Mesenchymal stem cell (in vitro differentiated cells and primary cell): ENCODE measurements at regions not wholly inside any gene's neighbourhood (a gene's known extent, or its start where the extent isn't known, plus 50 kb on each side); places are given as distances from the start of the nearest gene placed in this dataset.

ENCODE experiments used
- DNase-seq: peaks from one replicate; pipeline ENCODE4 v3.0.0-alpha.2; 2013
- H2AFZ ChIP-seq: one replicate; pipeline ENCODE4 v1.6.1; 2013; ENCODE audit warnings: low read depth, mild to moderate bottlenecking, control low read depth, inconsistent platforms, low read length, moderate library complexity
- H2AK5ac ChIP-seq: 2 replicates; pipeline ENCODE4 v1.6.1; 2013; ENCODE audit warnings: low read length, moderate library complexity, mild to moderate bottlenecking, inconsistent platforms; ENCODE audit not compliant: severe bottlenecking
- H2BK120ac ChIP-seq: one replicate; pipeline ENCODE4 v1.6.1; 2013; ENCODE audit warnings: low read depth, mild to moderate bottlenecking, inconsistent platforms, low read length, moderate library complexity
- H2BK12ac ChIP-seq, 2 experiments: one replicate each; pipeline ENCODE4 v1.6.1; 2013; ENCODE audit warnings: inconsistent platforms in 2 of 2, low read length in 2 of 2, mild to moderate bottlenecking in 2 of 2, moderate library complexity in 2 of 2, control low read depth in 1 of 2
- H2BK15ac ChIP-seq: one replicate; pipeline ENCODE4 v1.6.1; 2013; ENCODE audit warnings: mild to moderate bottlenecking, low read depth, inconsistent platforms; ENCODE audit not compliant: poor library complexity, severe bottlenecking
- H2BK5ac ChIP-seq: 2 replicates; pipeline ENCODE4 v1.6.1; 2013; ENCODE audit warnings: low read depth, mild to moderate bottlenecking, low read length, control low read depth, inconsistent platforms; ENCODE audit not compliant: poor library complexity, severe bottlenecking
- H3K14ac ChIP-seq, 2 experiments: one replicate each; pipeline ENCODE4 v1.6.1; 2013; ENCODE audit warnings: inconsistent platforms in 2 of 2, low read length in 2 of 2, control low read depth in 1 of 2, mild to moderate bottlenecking in 1 of 2, moderate library complexity in 1 of 2
- H3K18ac ChIP-seq, 2 experiments: one replicate each; pipeline ENCODE4 v1.6.1; 2013; ENCODE audit warnings: inconsistent platforms in 2 of 2, low read length in 2 of 2, control low read depth in 1 of 2, low read depth in 1 of 2, mild to moderate bottlenecking in 1 of 2
- H3K23ac ChIP-seq, 2 experiments: one replicate each; pipeline ENCODE4 v1.6.1; 2013; ENCODE audit warnings: inconsistent platforms in 2 of 2, low read length in 2 of 2, mild to moderate bottlenecking in 2 of 2, moderate library complexity in 2 of 2, control low read depth in 1 of 2
- H3K27ac ChIP-seq: 2 replicates; pipeline ENCODE4 v1.5.1; 2013; ENCODE audit warnings: mild to moderate bottlenecking, moderate library complexity, low read length, control low read depth, inconsistent platforms; ENCODE audit not compliant: poor library complexity, severe bottlenecking
- H3K27me3 ChIP-seq, 2 experiments: 2 replicates each; pipeline versions ENCODE4 v1.6.1 to v1.7.0; 2013; ENCODE audit warnings: low read length in 2 of 2, mild to moderate bottlenecking in 2 of 2, moderate library complexity in 2 of 2, control low read depth in 1 of 2, inconsistent platforms in 1 of 2; ENCODE audit not compliant: control insufficient read depth in 1 of 2, insufficient read depth in 1 of 2
- H3K36me3 ChIP-seq, 2 experiments: 2 replicates each; pipeline versions ENCODE4 v1.6.1 to v1.7.0; 2013; ENCODE audit warnings: low read length in 2 of 2, control low read depth in 1 of 2, inconsistent platforms in 1 of 2, low read depth in 1 of 2, mild to moderate bottlenecking in 1 of 2; ENCODE audit not compliant: insufficient read depth in 2 of 2, control insufficient read depth in 1 of 2
- H3K4ac ChIP-seq, 2 experiments: one replicate each; pipeline ENCODE4 v1.6.1; 2013; ENCODE audit warnings: inconsistent platforms in 2 of 2, low read length in 2 of 2, mild to moderate bottlenecking in 2 of 2, moderate library complexity in 2 of 2, control low read depth in 1 of 2, low read depth in 1 of 2
- H3K4me1 ChIP-seq: 2 replicates; pipeline ENCODE4 v1.6.1; 2013; ENCODE audit warnings: low read depth, low read length, control low read depth; ENCODE audit not compliant: control insufficient read depth, insufficient read depth
- H3K4me2 ChIP-seq: 2 replicates; pipeline ENCODE4 v1.6.1; 2013; ENCODE audit warnings: low read length, mild to moderate bottlenecking, inconsistent platforms; ENCODE audit not compliant: poor library complexity, severe bottlenecking
- H3K4me3 ChIP-seq, 2 experiments: 2 replicates each; pipeline versions ENCODE4 v1.5.1 to v1.7.0; 2013; ENCODE audit warnings: low read length in 2 of 2, mild to moderate bottlenecking in 2 of 2, control low read depth in 1 of 2, low read depth in 1 of 2; ENCODE audit not compliant: insufficient read depth in 1 of 2
- H3K79me1 ChIP-seq: replicated peaks from 2 replicates; pipeline ENCODE4 v1.6.1; 2013; ENCODE audit warnings: mild to moderate bottlenecking, control low read depth, low read length, inconsistent platforms; ENCODE audit not compliant: poor library complexity, severe bottlenecking
- H3K9ac ChIP-seq: 2 replicates; pipeline ENCODE4 v1.7.0; 2013; ENCODE audit warnings: mild to moderate bottlenecking, low read length, moderate library complexity
- H3K9me3 ChIP-seq: 2 replicates; pipeline ENCODE4 v1.7.0; 2013; ENCODE audit warnings: mild to moderate bottlenecking, low read length; ENCODE audit not compliant: control insufficient read depth
- H4K8ac ChIP-seq: one replicate; pipeline ENCODE4 v1.6.1; 2013; ENCODE audit warnings: inconsistent platforms, mild to moderate bottlenecking, low read length, moderate library complexity
- H4K91ac ChIP-seq: one replicate; pipeline ENCODE4 v1.6.1; 2013; ENCODE audit warnings: mild to moderate bottlenecking, low read length, inconsistent platforms
- WGBS: methylation state at CpG from one replicate; pipeline ENCODE4 v1.1.7; 2013; ENCODE audit warnings: mixed read lengths; 5-methylcytosine and 5-hydroxymethylcytosine counted together

- no peak overlapping the region for H2BK15ac ChIP-seq
- WGBS, result 97% methylated on average over 3 of the region's 3 CpGs
- no peak overlapping the region for H3K4me3 ChIP-seq
Observed at GRCh38 chr18:64333584-64333983, 184.7 kb upstream of the LINC00305 start.

GRCh38 chr18:64332835-64333234, 183.9 kb upstream of the LINC00305 start:
- Histone ChIP-seq H3K4me2 (no peak overlapping the region), H2AK5ac (no peak overlapping the region), H3K36me3 (no peaks in the 10 kb centered on the region), H4K91ac (no peak overlapping the region), H3K4ac (no peak overlapping the region), H4K8ac (no peak overlapping the region), H2AFZ (no peak overlapping the region), H2BK12ac (no peak overlapping the region), H3K4me1 (no peaks in the 10 kb centered on the region), H3K9ac (no peak overlapping the region), H2BK5ac (no peak overlapping the region), H2BK15ac (no peak overlapping the region), H2BK120ac (no peak overlapping the region), H3K27ac (no peak overlapping the region), H3K79me1 (no peaks in the 10 kb centered on the region), H3K27me3 (no peaks in the 10 kb centered on the region), H3K9me3 (no peaks in the 10 kb centered on the region), H3K18ac (no peak overlapping the region), H3K14ac (no peak overlapping the region), H3K23ac (no peak overlapping the region), H3K4me3 (no peak overlapping the region)
- 72% methylated on average over 6 of the region's 6 CpGs for WGBS
- DNase-seq, result no peak

More at GRCh38 chr18:64333584-64333983, 184.7 kb upstream of the LINC00305 start:
- Histone ChIP-seq H3K27me3 (no peaks in the 10 kb centered on the region), H3K36me3 (no peaks in the 10 kb centered on the region), H3K4me1 (no peaks in the 10 kb centered on the region), H3K23ac (no peak overlapping the region), H3K4me2 (no peak overlapping the region), H4K91ac (no peak overlapping the region), H3K18ac (no peak overlapping the region), H2AFZ (no peak overlapping the region), H2BK5ac (no peak overlapping the region), H3K4ac (no peak overlapping the region), H3K27ac (no peak overlapping the region), H3K14ac (no peak overlapping the region), H3K79me1 (no peaks in the 10 kb centered on the region), H2BK12ac (no peak overlapping the region), H4K8ac (no peak overlapping the region), H2BK120ac (no peak overlapping the region), H3K9ac (no peak overlapping the region), H3K9me3 (no peaks in the 10 kb centered on the region), H2AK5ac (no peak overlapping the region)
- DNase-seq, result no peak

GRCh38 chr18:64331419-64331818, 182.5 kb upstream of the LINC00305 start:
- Histone ChIP-seq H2BK12ac (no peak overlapping the region), H3K23ac (no peak overlapping the region), H2BK120ac (no peak overlapping the region), H3K18ac (no peak overlapping the region), H4K91ac (no peak overlapping the region), H3K4me1 (no peaks in the 10 kb centered on the region), H3K9me3 (no peaks in the 10 kb centered on the region), H2BK15ac (no peak overlapping the region), H3K79me1 (no peaks in the 10 kb centered on the region), H3K14ac (no peak overlapping the region), H3K27me3 (no peaks in the 10 kb centered on the region), H3K27ac (no peak overlapping the region), H2AFZ (no peak overlapping the region), H4K8ac (no peak overlapping the region), H3K9ac (no peak overlapping the region), H3K4ac (no peak overlapping the region), H3K36me3 (no peaks in the 10 kb centered on the region), H3K4me2 (no peak overlapping the region), H3K4me3 (no peak overlapping the region), H2AK5ac (no peak overlapping the region), H2BK5ac (no peak overlapping the region)
- no peak for DNase-seq
- WGBS, result 91% methylated on average over 1 of the region's 1 CpG

GRCh38 chr18:64330931-64331330, 182.0 kb upstream of the LINC00305 start:
- 55% methylated on average over 6 of the region's 6 CpGs for WGBS
- Histone ChIP-seq H2BK5ac (no peak overlapping the region), H3K9ac (no peak overlapping the region), H2BK12ac (no peak overlapping the region), H2BK15ac (no peak overlapping the region), H4K91ac (no peak overlapping the region), H2BK120ac (no peak overlapping the region), H3K27me3 (no peaks in the 10 kb centered on the region), H3K14ac (no peak overlapping the region), H3K4me1 (no peaks in the 10 kb centered on the region), H3K4me3 (no peak overlapping the region), H2AFZ (no peak overlapping the region), H3K79me1 (no peaks in the 10 kb centered on the region), H3K18ac (no peak overlapping the region), H3K27ac (no peak overlapping the region), H2AK5ac (no peak overlapping the region), H3K23ac (no peak overlapping the region), H3K36me3 (no peaks in the 10 kb centered on the region), H3K9me3 (no peaks in the 10 kb centered on the region), H3K4ac (no peak overlapping the region), H4K8ac (no peak overlapping the region), H3K4me2 (no peak overlapping the region)
- no peak for DNase-seq
